Nephron progenitor cell (in vitro differentiated cells): ENCODE measurements at regions not wholly inside any gene's neighbourhood (a gene's known extent, or its start where the extent isn't known, plus 50 kb on each side); places are given as distances from the start of the nearest gene placed in this dataset.

Experiments
- DNase-seq: peaks from one replicate; pipeline ENCODE4 v3.0.0; 2021
- H3K27ac Mint-ChIP-seq: 2 replicates; pipeline ENCODE4 v1.8.0; 2021; ENCODE audit warnings: mild to moderate bottlenecking, moderate library complexity, mixed read lengths
- H3K27me3 Mint-ChIP-seq: 2 replicates; pipeline ENCODE4 v1.8.0; 2021; ENCODE audit warnings: mild to moderate bottlenecking, low read depth, mixed read lengths; ENCODE audit not compliant: poor library complexity
- H3K36me3 Mint-ChIP-seq: 2 replicates; pipeline ENCODE4 v1.8.0; 2021; ENCODE audit warnings: low read depth, mixed read lengths
- H3K4me1 Mint-ChIP-seq: 2 replicates; pipeline ENCODE4 v1.8.0; 2021; ENCODE audit warnings: mixed read lengths
- H3K4me3 Mint-ChIP-seq: 2 replicates; pipeline ENCODE4 v1.8.0; 2021; ENCODE audit warnings: mild to moderate bottlenecking, moderate library complexity, mixed read lengths
- H3K9me3 Mint-ChIP-seq: 2 replicates; pipeline ENCODE4 v1.8.0; 2021; ENCODE audit warnings: mild to moderate bottlenecking, moderate library complexity, mixed read lengths
- TF ChIP-seq, protein P1 (sequence below): fragments of 200-600 bp; sonication (generic); IDR thresholded peaks from 2 replicates; pipeline ENCODE4 v1.5.0; 2021; ENCODE audit warnings: antibody characterized with exemption

DNA sequence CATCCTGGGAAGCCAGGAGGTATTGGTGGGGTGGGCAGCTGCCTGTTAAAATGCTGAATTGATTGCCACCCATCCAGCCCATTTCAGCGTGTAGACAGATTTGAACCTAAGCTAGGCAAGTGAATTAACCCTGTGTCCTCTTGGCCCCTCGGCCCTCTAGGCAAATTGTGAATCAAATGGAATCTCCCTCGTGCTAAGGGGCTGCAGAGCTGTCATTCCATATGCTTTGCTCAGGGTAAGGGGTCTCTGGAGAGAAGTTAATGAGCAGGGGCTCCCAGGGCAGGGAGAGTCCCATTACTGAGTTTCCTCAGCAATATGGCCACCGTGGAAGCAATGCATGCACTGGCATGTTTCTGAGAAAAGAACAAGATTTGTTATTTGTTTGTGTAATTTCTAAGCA is 117.7 kb upstream of the RCN1 start:
- peaks cover 4% of the 10 kb centered on the region for H3K36me3 Mint-ChIP-seq
- H3K27ac Mint-ChIP-seq = no peak overlapping the region
- no peak overlapping the region for H3K4me3 Mint-ChIP-seq
- H3K9me3 Mint-ChIP-seq = peaks cover 27% of the 10 kb centered on the region
- peaks cover 19% of the 10 kb centered on the region for H3K27me3 Mint-ChIP-seq
- H3K4me1 Mint-ChIP-seq = peaks cover 15% of the 10 kb centered on the region
- TF ChIP-seq, protein P1, sequence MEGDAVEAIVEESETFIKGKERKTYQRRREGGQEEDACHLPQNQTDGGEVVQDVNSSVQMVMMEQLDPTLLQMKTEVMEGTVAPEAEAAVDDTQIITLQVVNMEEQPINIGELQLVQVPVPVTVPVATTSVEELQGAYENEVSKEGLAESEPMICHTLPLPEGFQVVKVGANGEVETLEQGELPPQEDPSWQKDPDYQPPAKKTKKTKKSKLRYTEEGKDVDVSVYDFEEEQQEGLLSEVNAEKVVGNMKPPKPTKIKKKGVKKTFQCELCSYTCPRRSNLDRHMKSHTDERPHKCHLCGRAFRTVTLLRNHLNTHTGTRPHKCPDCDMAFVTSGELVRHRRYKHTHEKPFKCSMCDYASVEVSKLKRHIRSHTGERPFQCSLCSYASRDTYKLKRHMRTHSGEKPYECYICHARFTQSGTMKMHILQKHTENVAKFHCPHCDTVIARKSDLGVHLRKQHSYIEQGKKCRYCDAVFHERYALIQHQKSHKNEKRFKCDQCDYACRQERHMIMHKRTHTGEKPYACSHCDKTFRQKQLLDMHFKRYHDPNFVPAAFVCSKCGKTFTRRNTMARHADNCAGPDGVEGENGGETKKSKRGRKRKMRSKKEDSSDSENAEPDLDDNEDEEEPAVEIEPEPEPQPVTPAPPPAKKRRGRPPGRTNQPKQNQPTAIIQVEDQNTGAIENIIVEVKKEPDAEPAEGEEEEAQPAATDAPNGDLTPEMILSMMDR = no peak
- DNase-seq = no peak

DNA sequence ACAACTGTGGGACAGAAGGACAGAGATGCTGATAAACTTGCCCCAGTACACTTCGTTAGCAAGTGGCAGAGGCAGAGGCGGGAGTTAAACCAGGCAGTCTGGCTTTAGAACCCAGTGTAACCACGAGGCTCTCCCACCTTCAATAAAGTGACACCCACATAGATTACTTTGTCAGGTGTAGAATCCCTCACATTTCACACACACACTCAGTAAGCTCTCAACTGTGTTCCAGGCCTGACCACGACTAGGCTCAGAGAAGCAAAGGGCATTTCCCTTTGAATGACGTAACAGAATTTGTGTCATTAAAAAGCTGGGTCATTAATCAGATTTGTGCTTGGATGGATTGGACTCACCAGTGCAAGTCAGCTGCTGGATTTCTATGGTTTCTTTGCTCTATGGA is 118.3 kb upstream of the RCN1 start:
- Mint-ChIP-seq H3K36me3 (peaks cover 4% of the 10 kb centered on the region), H3K4me1 (peaks cover 10% of the 10 kb centered on the region), H3K4me3 (no peak overlapping the region), H3K27me3 (peaks cover 16% of the 10 kb centered on the region), H3K27ac (no peak overlapping the region), H3K9me3 (peaks cover 27% of the 10 kb centered on the region)
- DNase-seq = no peak
- TF ChIP-seq, protein P1 = no peak

DNA sequence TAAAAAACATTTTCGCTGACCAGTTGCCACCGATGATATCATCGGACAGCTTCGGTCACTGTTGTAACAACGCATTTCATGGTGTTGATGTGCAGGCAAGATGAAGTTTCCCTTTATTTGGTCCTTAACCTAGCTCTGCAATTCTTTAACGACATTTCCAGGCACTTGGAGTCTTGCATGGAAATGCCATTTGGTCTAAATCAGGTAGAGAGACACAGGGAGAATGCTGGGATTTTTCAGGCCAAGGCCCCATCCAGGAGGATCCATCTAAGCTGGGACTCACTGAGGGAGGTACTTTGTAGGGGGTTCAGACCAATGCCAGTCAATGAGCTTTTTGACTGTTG is 121.5 kb upstream of the RCN1 start:
- Mint-ChIP-seq H3K4me3 (no peak overlapping the region), H3K9me3 (peaks cover 27% of the 10 kb centered on the region), H3K27me3 (peaks cover 10% of the 10 kb centered on the region), H3K27ac (no peak overlapping the region), H3K4me1 (peaks cover 10% of the 10 kb centered on the region), H3K36me3 (peaks cover 4% of the 10 kb centered on the region)
- no peak for DNase-seq
- TF ChIP-seq, protein P1 = no peak

DNA sequence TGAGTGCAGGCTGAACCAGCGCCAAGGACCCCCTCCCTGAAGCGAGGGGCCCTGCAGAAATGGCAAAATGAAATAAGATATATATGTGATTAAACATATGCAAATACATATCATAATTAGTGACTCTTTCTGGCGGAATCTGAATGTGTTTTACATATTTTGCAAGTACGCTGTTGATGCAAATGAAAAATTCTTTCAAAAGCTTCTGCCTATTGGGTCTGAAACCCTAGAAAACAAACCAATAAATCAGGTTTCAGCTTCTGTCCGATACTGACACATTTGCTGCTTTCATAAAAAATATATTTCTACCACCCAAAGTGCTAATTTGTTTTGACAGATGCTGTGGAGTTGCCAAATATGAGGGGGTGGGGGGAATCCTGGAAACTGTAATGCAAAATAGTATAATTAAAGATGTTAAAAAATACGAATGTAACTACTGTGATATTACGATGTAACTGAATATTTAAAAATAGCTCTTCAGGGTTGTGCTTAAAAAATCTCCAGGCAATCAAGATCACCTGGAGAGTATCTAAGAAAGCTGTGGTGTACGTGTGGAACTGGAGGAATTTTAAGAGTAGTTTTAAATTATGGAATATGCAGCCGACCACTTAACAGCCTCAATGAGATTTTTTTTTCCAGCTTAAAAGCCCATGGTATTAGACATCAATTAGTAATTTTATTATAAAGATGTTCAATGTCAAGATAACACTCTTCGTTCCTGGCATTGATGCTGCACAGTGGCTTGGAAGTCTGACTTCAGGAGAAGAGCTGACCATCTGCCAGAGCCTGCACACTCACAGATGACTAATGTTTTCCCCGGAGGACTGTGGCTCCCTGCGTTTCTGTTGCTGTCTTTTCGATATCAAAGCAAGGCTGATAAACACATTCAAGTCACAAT is 122.2 kb upstream of the RCN1 start:
- peaks cover 4% of the 10 kb centered on the region for H3K36me3 Mint-ChIP-seq

DNA sequence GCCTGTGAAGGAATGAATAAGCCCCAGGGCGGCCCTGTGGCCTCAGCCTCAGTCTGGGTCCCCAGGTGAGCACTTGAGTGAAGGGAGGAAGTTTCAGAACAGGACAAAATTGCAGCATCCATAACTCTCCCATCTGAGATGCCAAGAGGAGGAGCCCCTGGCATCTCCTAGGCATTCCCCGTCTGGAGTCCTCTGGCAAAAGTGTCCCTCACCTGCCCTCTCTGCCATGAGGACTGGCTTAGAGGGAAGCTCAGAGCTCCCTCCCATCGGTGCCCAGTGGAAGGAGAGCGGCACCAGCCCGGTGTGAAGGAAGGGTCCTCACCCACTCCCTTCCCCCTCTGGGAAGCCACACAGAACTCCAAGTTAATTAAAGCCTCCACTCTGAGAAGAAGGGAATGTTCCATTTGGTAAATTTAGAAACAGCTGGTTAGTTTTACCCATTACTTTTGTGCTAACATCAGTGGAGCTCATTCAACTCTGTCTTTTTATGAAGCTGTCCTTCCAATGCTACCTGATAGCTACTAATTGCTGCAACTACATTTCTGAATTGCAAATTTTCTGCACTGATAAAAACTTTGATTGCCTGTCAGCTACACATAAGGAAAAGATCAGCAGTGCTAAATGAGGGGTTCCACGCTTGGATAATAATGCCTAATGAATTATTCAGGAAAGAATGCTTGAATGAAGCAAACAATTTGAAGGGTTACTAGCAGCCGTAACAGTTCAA is 123.3 kb upstream of the RCN1 start:
- H3K9me3 Mint-ChIP-seq = peaks cover 24% of the 10 kb centered on the region
- H3K4me3 Mint-ChIP-seq = no peak overlapping the region
- peaks cover 10% of the 10 kb centered on the region for H3K4me1 Mint-ChIP-seq
- TF ChIP-seq, protein P1 = no peak
- H3K27ac Mint-ChIP-seq = peak overlapping the region; percentile 57
- peaks cover 4% of the 10 kb centered on the region for H3K36me3 Mint-ChIP-seq
- no peak for DNase-seq
- peaks cover 9% of the 10 kb centered on the region for H3K27me3 Mint-ChIP-seq

More for the DNA sequence above, 122.2 kb upstream of the RCN1 start:
- Mint-ChIP-seq H3K27ac (no peak overlapping the region), H3K27me3 (peaks cover 10% of the 10 kb centered on the region), H3K4me3 (no peak overlapping the region), H3K9me3 (peaks cover 27% of the 10 kb centered on the region), H3K4me1 (peaks cover 10% of the 10 kb centered on the region)
- DNase-seq = no peak
- TF ChIP-seq, protein P1 = no peak
